Globus pallidus (tissue), 1 donor: ENCODE measurements at regions not wholly inside any gene's neighbourhood (a gene's known extent, or its start where the extent isn't known, plus 50 kb on each side); places are given as distances from the start of the nearest gene placed in this dataset.
"Not testable (repeated sequence)": the region's sequence is repeated elsewhere in the genome, so short reads cannot be mapped to it uniquely, and the experiment has no call there.

ENCODE experiments used
- DNase-seq: peaks from one replicate; pipeline ENCODE4 v3.0.0-alpha.2; 2015; ENCODE audit warnings: low spot score

DNA sequence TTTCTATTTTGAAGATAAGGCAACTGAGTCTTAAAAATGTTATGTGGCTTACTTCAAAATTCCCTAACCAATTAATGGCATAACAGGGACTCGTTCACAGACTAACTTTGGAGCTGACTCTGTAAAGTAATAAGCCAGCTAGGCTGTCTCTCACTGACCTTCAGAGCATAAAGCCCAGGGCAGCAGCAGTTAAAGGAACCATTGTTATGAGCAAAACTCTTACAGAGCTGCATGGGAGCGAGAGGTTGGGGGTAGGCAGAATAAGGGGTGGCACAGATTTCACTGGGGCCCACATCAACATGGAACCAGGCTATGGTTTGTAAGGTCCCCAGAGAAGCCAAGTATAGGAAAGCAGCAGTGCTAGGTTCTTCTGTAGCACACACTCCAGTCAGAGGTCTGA, 637.8 kb downstream of the RFPL4B start:
- no peak for DNase-seq

DNA sequence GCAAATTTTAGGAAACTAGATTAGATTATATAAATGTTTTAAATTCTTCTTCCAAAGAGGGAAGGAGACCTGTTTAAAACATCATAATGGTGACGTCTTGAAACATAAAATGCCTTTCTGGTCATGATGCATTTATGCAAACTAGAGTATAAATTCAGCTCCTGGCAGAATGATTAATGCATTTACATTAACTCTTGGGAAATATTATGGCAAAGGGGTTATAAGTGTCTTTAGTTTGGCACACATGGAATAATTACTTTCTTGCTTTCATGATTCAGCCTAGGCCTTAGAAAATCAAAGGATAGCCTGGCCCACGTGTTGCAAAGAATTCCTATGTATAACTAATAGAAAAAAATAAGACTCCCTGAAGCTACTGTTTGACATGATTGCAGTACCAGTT, 639.2 kb downstream of the RFPL4B start:
- no peak for DNase-seq

DNA sequence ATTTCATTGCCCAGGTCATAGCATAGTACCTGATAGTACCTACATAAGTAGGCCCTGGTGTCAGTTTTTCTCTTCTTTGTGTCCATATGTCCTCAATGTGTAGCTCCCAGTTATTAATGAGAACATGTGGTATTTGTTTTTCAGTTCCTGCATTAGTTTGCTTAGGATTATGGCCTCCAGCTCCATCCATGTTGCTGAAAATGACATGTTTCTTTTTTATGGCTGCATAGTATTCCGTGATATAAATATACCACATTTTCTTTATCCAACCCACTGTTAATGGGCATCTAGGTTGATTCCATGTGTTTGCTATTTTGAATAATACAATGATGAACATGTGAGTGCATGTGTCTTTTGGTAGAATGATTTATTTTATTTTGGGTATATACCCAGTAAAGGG, 641.6 kb downstream of the RFPL4B start:
- DNase-seq = no peak

DNA sequence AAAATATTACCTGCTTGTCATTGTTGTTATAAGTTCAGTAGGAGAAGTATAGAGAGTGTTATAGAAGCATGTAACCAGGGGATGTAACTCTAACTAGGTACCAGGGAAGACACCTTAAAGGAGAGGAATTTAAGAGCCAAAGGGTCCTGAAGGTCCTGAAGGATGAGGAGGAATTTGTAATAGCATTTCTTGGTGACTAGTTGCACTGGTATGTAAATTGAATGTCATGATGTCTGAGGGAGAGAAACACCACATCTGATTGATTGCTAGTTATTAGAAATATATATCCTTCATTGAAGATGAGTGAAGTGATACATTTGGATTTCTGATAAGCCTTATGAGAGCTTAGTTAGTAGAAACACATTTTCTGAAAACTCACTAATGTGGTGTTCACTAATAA, 643.8 kb downstream of the RFPL4B start:
- no peak for DNase-seq

DNA sequence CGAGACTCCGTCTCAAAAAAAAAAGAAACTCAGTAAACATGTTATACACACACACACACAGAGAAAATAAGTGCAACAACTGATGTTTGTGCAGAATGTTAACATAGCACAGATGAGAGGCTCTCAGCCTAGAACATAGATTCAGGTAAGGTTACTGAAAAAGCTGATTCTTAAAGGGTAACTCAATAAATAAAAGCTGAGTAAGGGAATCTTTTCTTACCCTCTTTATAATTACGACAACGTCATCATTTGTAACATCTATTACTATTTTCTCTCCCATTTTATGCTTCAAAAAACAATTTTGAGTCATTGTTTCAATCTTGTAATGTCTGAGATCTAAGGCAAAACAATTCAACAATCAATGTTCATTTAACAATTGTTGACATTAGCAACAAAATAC, 644.8 kb downstream of the RFPL4B start:
- DNase-seq = no peak

DNA sequence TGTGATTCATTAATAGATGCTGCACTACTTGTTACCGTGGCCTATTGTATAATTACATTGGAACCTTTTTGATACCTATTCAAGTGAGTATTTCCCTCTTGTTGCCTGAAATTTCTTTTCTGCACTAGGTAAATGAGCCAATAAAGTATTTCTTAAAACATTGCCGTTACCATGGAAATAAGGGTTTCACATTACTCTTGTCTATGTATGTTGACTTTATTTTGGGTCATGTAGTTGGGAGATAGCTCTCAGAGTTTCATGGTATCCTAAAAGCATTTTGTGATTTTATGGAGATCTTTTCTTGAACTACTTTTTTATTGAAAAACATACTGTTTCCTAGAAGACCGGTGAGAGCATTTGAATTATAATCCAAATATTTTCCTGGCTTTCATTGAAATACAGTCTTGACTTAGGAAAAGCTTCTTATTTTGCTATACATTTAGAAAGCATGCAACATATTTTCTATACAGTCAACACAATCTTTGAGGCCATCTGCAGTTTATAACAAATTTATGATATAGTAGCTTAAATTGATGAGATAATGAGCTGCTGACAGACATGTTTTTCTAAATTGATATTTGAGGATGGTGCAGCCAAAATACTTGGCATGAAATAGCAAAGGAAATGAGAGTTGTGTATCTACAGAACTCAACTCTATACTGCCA, 650.4 kb downstream of the RFPL4B start:
- DNase-seq = no peak

DNA sequence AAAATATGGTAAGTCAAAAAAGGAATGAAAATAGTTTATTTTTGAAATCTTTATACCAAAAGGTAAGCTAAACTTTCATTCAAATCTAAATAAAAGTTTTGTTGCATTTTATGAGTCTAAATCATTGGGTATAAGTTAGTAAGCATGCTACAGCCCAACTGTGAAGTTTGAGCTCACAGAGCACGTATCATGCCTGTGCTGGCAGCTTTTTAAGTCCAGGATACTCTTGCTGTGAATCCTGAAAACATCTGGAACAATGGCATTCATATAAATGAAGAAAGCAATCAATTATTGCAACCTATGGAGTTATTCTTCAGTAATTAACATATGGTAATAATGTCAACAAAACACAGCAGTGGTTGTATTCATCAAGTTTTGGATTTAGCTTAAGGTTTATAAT, 656.9 kb downstream of the RFPL4B start:
- DNase-seq = no peak

DNA sequence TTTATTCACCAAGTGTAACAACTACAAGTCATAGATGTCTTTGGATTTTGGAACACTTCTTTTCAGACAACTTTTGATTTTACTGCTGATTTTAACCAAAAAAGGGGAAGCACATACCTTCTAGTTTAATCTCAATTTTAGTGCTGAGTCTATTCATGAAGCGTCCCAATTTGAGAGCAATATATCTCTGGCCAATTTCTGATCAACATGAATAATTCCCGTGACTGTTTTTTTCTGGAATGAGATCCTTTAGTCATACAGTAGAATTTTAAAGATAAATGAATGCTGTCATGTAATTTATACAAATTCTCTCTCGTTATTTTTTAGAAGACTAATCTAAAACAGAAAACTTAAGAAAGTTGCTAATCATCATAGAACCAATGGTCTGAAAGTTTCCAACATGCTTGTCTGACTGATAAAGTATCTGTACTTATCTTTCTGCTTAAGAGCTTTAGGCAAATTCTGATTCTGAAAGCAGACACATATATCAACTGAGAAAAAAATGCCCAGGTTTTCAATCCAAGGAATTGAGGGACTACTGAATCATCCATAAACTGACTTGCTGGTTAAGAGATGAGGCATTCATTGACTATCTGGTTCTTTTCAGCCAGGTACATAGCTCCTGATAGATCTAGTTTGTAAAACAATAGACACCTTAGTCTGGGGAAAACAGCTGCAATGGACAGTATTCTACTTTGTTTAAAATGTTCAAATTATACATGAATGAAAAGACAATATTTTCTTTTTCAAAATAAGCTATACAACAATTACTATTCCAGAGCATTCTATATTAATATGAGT, 657.5 kb downstream of the RFPL4B start:
- DNase-seq = no peak

DNA sequence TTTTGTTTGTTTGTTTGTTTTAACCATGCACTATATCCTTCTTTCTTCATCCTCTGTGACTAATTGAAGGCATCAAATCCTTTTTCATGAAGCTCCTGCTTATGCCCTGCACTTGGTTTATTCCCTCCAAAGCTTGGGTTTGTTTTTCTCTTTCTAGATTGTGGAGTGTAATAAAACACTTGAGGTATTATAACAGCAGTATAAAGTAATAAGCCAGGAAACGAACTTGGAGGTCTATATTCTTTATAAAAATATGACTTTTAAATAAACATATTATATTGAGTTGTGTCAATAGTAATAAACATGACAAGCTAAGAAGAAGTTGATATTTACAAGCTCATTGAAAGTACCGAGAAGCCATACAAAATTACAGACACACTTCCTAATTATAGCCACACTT, 659.4 kb downstream of the RFPL4B start:
- no peak for DNase-seq

DNA sequence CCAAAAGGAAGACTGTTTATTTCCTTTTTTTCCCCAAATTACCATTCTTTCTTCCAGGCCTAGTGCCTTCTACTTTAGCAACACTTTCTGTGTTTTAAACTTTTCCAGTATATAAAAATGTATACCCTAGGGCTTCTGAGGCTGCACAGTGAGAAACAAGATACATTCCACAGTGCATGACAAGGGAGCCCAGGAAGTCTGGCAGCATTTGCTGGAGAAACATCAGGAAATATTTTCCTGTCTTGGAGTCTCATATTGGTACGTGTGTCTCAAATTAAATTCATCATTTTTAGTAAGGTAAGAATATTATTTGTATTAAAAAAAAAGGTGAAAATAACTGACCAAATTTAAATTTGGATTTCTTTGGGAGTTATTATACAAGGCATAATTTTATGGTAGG, 662.6 kb downstream of the RFPL4B start:
- no peak for DNase-seq

DNA sequence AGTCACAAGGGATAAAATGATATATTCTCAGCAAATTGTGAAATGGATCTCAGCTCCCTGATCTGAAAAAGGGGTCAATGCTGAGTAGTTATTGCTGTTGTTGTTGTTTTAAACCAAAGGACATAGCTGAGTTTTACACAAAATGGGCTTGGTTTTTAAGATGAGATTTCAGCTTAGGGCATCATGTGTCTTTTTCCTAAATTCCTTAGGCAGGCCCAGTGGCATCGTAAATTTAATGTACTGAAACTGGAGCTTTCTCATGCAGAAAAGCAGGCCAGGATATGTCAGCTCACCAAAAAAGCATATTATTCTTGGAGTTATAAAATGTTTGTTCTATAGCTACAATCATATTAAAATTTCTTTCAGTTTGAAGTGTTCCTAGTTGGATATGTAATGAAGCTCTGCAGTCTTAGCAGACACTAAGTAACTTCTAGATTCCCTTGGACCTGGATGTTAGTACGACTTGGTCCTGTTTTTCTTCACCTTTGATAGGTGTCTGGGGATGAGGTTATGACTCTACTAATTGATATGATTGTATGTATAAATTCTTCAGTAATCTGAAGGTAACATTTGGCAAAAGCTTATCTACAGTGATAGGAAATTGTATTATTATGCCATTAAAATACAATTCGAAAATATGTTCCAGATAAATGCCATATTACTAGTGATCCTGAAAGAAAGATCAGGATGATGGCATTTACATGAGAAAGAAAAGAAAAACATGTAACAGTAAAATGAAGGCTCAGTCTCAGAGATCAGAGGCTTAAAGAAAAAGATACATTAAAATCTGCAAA, 663.3 kb downstream of the RFPL4B start:
- no peak for DNase-seq

DNA sequence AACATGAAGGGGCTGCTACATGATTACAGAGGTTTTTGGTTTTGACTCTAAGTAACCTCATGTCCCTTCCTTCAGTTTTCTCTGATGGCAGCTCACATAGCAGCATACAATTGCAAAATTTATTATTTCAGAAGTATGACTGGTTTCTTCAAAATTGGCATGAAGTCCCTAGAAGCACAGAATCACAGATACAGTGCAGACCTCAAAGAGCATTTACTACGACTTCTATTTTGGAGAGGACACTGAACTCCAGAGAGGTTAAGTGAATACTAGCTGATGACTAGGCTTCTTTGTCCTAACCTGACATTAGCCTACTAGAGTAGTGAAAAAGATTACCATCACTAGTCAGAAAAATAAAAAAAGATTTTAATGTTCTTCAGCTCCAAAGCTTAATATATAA, 664.3 kb downstream of the RFPL4B start:
- DNase-seq = no peak

DNA sequence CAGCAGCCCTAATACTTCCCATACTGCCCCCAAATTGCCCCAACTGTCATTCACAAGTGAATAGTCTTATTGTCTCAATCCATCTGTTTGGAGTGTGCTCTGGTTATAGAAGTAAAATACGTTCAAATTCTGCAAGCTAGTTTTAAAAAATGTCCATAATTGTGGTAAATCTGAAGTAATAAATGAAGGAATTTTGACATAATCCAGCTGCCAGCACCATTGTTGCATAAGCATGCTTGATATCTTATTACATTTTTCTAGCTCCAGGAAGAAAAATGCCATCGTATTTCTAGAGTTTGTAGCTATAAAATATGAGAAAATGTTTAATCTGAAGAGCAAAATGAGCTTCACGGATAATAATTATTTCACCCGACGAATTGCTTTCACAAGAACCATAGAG, 664.7 kb downstream of the RFPL4B start:
- no peak for DNase-seq

DNA sequence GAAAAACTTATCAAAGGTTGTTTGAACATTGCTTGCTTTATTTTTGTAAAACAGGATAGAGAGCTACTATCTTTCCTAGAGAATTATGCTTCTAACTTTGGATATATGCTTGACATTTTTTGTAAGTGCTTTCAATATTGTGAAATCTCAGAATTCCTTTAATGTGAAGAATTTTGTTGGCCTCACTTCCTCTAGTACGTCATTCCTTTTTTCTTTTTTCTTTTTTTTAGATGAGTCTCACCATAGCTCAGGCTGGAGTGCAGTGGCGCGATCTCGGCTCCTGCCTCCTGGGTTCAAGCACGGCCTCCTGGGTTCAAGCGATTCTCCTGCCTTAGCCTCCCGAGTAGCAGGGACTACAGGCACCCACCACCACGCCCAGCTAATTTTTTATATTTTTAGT, 668.1 kb downstream of the RFPL4B start:
- DNase-seq = no peak

DNA sequence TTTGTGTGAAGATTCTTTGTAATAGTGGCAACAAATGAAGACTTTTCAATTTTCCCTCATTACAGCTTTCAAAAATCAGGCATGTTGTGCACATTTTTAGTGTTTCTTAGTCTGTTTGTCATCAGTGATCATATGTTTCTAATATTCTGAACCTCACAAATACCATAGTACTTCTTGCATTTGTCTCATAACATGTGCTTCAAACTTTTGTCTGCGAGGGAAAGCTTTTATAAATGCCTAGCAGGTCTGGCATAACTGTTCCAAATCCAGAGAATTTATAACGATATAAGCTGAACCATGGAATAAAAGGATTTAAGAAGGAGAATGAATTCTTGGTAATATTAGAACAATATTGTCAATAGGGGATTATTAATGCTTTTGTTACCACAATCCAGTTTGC, 670.2 kb downstream of the RFPL4B start:
- no peak for DNase-seq

DNA sequence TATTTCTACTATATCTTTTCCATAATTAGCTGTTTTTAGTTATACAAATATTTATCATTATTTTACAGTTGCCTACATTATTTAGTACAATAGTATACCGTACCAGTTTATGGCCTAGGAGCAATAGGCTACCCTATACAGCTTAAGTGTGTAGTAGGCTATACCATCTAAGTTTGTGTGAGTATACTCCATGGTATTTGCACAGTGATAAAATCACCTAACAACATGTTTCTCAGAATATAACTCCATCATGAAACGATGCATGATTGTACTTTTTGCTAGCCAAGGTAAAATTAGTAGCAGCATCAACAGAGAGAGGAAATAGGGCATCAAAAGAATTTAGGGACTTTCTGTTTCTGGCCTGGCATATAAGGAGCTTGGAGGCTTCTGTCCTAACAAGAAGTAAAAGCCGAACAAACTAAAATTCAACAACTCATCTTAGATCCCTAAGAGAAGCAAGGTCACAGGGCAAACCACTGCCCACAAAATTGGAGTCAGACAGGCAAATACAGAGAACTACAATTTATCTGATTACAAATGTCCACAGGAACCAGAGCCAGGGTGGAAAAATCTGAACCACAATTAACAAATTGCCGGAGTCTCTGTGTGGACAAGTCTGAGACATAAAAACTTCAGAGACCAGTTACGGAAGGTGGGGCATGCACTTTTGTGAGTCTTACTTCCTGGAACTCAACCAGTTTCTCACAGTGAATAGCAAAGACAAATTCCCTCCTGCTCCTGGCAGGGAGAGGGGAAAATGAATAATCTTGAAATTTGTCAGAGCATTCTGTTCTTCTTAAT, 671.4 kb downstream of the RFPL4B start:
- DNase-seq = peak; percentile 7

DNA sequence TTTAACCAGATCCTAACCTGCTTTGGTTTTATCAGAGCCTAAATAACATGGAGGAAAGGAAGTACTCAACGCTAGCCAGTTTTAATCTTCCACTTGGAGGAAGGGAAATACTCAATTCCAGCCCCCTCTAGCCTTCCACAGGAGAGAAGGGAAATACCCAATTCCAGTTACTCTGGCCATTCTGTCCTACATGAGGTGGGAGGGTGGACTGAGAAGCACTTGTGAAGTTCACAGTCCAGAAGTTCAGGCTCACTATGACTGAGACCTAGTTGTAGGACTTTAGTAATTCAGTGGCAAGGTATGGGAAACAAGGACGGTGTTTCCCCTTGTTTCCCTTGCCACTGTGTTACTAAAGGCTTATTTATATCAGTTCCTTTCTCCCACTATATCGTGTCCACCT, 672.0 kb downstream of the RFPL4B start:
- no peak for DNase-seq

DNA sequence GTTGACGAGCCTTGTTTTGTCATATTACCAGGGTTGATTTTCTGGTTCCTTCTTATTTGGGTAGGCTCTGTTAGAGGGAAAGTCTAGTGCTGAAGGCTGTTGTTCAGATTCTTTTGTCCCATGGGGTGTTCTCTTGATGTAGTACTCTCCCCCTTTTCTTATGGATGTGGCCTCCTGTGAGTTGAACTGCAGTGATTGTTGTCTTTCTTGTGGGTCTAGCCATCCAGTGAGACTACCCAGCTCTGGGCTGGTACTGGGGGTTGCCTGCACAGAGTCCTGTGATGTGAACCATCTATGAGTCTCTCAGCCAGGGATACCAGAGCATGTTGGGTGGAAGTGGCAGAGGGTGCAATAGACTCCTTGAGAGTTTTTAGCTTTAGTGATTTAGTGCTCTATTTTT, 680.6 kb downstream of the RFPL4B start:
- no peak for DNase-seq

DNA sequence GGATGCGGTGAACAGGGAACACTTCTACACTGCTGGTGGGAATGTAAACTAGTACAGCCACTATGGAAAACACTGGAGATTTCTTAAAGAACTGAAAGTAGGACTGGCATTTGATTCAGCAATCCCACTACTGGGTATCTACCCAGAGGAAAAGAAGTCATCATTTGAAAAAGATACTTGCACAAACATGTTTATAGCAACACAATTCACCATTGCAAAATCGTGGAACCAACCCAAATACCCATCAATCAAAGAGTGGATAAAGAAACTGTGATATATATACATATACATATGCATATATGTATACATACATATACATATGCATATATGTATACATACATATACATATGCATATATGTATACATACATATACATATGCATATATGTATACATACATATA, 682.0 kb downstream of the RFPL4B start:
- not testable (repeated sequence) for DNase-seq

DNA sequence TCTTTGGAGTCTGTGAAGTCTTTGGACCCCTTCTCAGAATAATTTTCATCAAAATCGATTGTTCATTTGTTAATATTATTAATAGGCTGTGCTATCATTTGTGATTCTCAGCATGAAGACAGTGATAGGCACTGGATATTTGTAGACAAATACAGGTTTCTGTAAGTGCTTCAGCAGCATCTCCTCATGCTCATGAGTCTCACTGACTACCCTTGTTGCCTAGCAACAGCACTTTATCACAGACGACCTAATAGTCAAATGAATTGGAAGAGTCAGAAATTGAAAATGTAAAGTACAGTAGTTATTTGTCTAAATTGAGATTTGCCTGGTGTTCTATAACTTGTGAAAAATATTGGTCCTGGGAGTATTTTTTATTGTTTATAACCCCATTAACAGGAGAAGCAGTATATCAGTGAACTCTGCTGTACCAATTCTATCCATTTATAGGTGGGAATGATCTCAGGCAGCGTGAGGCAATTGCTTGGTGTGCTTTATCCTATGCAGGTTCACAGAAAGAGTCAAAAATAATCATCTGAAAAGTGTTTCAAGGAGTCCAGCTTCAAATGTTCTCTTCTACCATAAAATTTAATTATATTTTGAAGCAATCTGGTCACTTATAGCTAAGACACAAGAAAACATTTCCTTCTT, 684.6 kb downstream of the RFPL4B start:
- DNase-seq = no peak

DNA sequence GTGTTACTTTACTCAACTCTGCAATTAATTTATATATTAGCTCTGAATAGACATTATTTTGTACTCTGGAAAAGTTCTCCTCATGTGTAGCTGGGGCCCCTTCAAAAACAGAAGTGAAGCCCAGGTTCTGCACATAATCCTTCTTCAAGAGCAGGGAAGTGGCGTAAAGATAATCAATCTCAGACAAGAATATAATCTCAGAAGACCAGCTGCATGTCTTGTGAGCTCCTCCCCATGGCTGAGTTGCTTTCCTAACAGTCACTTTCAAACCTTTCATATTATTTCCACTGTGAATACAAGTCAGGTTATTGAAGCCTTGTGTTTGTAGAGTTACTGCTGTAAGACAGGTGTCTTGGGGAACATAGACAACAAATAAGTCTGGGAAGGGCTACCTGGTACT, 691.9 kb downstream of the RFPL4B start:
- DNase-seq = no peak

DNA sequence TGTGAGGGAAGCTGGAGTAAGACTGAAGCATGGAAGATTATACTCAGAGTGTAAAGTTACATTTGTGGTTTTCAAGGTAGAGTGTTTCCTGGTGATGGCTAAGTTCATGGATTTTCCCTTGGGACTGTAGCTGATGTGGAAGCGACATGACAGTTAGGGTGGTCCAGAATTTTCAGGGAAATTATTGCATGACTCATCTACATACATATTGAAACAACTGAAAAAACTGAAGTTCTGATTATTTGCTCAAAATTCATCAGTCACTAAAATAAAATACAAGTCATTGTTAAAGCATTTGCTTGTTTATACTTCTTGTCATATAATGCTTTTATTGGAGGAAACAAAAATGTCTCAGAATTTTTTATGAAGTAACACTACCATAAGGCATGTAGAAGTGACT, 700.0 kb downstream of the RFPL4B start:
- DNase-seq = no peak
